ENCODE measurements at regions not wholly inside any gene's neighbourhood (a gene's known extent, or its start where the extent isn't known, plus 50 kb on each side); places are given as distances from the start of the nearest gene placed in this dataset.

- Histone ChIP-seq H3K27me3 (ENCODE audit: insufficient read depth, low read depth, low read length) (no peaks in the 10 kb centered on the region), H3K9me3 (ENCODE audit: low read length) (no peaks in the 10 kb centered on the region), H2AFZ (ENCODE audit: low read depth, low read length) (no peak overlapping the region), H4K20me1 (ENCODE audit: insufficient read depth) (no peaks in the 10 kb centered on the region), H3K9me2 (ENCODE audit: insufficient read depth, low read length) (no peaks in the 10 kb centered on the region), H3F3A (ENCODE audit: insufficient read depth, low read length, poor library complexity, severe bottlenecking) (no peaks in the 10 kb centered on the region), H3K9ac (ENCODE audit: low read length) (no peak overlapping the region), H3K27ac (ENCODE audit: low read length) (no peak overlapping the region), H3K79me2 (replicated peaks; ENCODE audit: insufficient read depth, low read length) (no peaks in the 10 kb centered on the region), H3K4me2 (ENCODE audit: low read length) (no peak overlapping the region), H3K4me3 (ENCODE audit: low read length) (no peak overlapping the region), H3K36me3 (ENCODE audit: insufficient read depth, low read length) (no peaks in the 10 kb centered on the region)
- TF ChIP-seq, protein P1, sequence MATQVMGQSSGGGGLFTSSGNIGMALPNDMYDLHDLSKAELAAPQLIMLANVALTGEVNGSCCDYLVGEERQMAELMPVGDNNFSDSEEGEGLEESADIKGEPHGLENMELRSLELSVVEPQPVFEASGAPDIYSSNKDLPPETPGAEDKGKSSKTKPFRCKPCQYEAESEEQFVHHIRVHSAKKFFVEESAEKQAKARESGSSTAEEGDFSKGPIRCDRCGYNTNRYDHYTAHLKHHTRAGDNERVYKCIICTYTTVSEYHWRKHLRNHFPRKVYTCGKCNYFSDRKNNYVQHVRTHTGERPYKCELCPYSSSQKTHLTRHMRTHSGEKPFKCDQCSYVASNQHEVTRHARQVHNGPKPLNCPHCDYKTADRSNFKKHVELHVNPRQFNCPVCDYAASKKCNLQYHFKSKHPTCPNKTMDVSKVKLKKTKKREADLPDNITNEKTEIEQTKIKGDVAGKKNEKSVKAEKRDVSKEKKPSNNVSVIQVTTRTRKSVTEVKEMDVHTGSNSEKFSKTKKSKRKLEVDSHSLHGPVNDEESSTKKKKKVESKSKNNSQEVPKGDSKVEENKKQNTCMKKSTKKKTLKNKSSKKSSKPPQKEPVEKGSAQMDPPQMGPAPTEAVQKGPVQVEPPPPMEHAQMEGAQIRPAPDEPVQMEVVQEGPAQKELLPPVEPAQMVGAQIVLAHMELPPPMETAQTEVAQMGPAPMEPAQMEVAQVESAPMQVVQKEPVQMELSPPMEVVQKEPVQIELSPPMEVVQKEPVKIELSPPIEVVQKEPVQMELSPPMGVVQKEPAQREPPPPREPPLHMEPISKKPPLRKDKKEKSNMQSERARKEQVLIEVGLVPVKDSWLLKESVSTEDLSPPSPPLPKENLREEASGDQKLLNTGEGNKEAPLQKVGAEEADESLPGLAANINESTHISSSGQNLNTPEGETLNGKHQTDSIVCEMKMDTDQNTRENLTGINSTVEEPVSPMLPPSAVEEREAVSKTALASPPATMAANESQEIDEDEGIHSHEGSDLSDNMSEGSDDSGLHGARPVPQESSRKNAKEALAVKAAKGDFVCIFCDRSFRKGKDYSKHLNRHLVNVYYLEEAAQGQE (IDR thresholded peaks at IDR 0.05; ENCODE audit: borderline replicate concordance), result no peak
- TF ChIP-seq MXI1 (conservative IDR thresholded peaks at IDR 0.05; ENCODE audit: poor library complexity, severe bottlenecking), result no peak
- no peak for TF ChIP-seq POLR2AphosphoS5 (IDR thresholded peaks at IDR 0.05)
- TF ChIP-seq CTCF (IDR thresholded peaks at IDR 0.05; ENCODE audit: poor library complexity, severe bottlenecking), result no peak
- TF ChIP-seq EP300 (conservative IDR thresholded peaks at IDR 0.05; ENCODE audit: poor library complexity, severe bottlenecking), result no peak
- no peak for TF ChIP-seq RAD21 (conservative IDR thresholded peaks at IDR 0.05)
- no peak for TF ChIP-seq SMC3 (conservative IDR thresholded peaks at IDR 0.05; ENCODE audit: poor library complexity)
- no peak for TF ChIP-seq EZH2 (IDR thresholded peaks at IDR 0.05; ENCODE audit: borderline replicate concordance, insufficient read depth, low read length, poor library complexity, severe bottlenecking)
- no peak for TF ChIP-seq TAF1 (IDR thresholded peaks at IDR 0.05; ENCODE audit: low read depth)
Measured at GRCh38 chr2:139438478-139438877, 658.3 kb upstream of the NXPH2 start.

- no peaks in the 10 kb centered on the region for H4K20me1 ChIP-seq (ENCODE audit: insufficient read depth)
- H3K27ac ChIP-seq (ENCODE audit: low read length), result no peak overlapping the region
- H3K9me2 ChIP-seq (ENCODE audit: insufficient read depth, low read length), result no peaks in the 10 kb centered on the region
- TF ChIP-seq EZH2 (IDR thresholded peaks at IDR 0.05; ENCODE audit: borderline replicate concordance, insufficient read depth, low read length, poor library complexity, severe bottlenecking) (no peak), MXI1 (conservative IDR thresholded peaks at IDR 0.05; ENCODE audit: poor library complexity, severe bottlenecking) (no peak), RAD21 (conservative IDR thresholded peaks at IDR 0.05) (no peak), SMC3 (conservative IDR thresholded peaks at IDR 0.05; ENCODE audit: poor library complexity) (no peak), EP300 (conservative IDR thresholded peaks at IDR 0.05; ENCODE audit: poor library complexity, severe bottlenecking) (no peak), POLR2AphosphoS5 (IDR thresholded peaks at IDR 0.05) (no peak), CTCF (IDR thresholded peaks at IDR 0.05; ENCODE audit: poor library complexity, severe bottlenecking) (no peak), TAF1 (IDR thresholded peaks at IDR 0.05; ENCODE audit: low read depth) (no peak)
- TF ChIP-seq, protein P1 (IDR thresholded peaks at IDR 0.05; ENCODE audit: borderline replicate concordance), result no peak
- H3K79me2 ChIP-seq (replicated peaks; ENCODE audit: insufficient read depth, low read length), result no peaks in the 10 kb centered on the region
- no peak overlapping the region for H2AFZ ChIP-seq (ENCODE audit: low read depth, low read length)
- no peak overlapping the region for H3K4me3 ChIP-seq (ENCODE audit: low read length)
- H3K9ac ChIP-seq (ENCODE audit: low read length), result no peak overlapping the region
- no peaks in the 10 kb centered on the region for H3F3A ChIP-seq (ENCODE audit: insufficient read depth, low read length, poor library complexity, severe bottlenecking)
- H3K36me3 ChIP-seq (ENCODE audit: insufficient read depth, low read length), result no peaks in the 10 kb centered on the region
- H3K27me3 ChIP-seq (ENCODE audit: insufficient read depth, low read depth, low read length), result no peaks in the 10 kb centered on the region
- H3K4me2 ChIP-seq (ENCODE audit: low read length), result no peak overlapping the region
- no peaks in the 10 kb centered on the region for H3K9me3 ChIP-seq (ENCODE audit: low read length)
Measured at GRCh38 chr2:139427164-139427563, 647.0 kb upstream of the NXPH2 start.
